Epithelial cell of proximal tubule (primary cell): ENCODE measurements at regions not wholly inside any gene's neighbourhood (a gene's known extent, or its start where the extent isn't known, plus 50 kb on each side); places are given as distances from the start of the nearest gene placed in this dataset.

Experiments
- DNase-seq: peaks from one replicate; pipeline ENCODE4 v3.0.0-alpha.2; 2011; ENCODE audit warnings: low read depth
- H3K4me3 ChIP-seq: 2 replicates; pipeline ENCODE4 v1.5.1; 2011; ENCODE audit warnings: low read depth, mild to moderate bottlenecking, low read length
- CTCF ChIP-seq: conservative IDR thresholded peaks from 2 replicates; pipeline ENCODE4 v1.5.1; 2012; ENCODE audit warnings: low read depth, mild to moderate bottlenecking, low read length

- no peak overlapping the region for H3K4me3 ChIP-seq
- TF ChIP-seq CTCF, result no peak
- DNase-seq, result no peak
Observed at GRCh38 chr5:133848341-133848811, 120.0 kb downstream of the C5orf15 start.

GRCh38 chr5:133847886-133848285 lies 120.5 kb downstream of the C5orf15 start:
- DNase-seq, result no peak
- H3K4me3 ChIP-seq, result no peak overlapping the region
- no peak for TF ChIP-seq CTCF

- no peak for TF ChIP-seq CTCF
- DNase-seq, result no peak
- no peak overlapping the region for H3K4me3 ChIP-seq
Observed at GRCh38 chr5:133847301-133847700, 121.1 kb downstream of the C5orf15 start.

- H3K4me3 ChIP-seq, result no peak overlapping the region
- DNase-seq, result no peak
- no peak for TF ChIP-seq CTCF
Observed at GRCh38 chr5:133846478-133847226, 121.8 kb downstream of the C5orf15 start.

GRCh38 chr5:133845271-133845670 lies 123.2 kb downstream of the C5orf15 start:
- DNase-seq, result no peak
- no peak for TF ChIP-seq CTCF
- H3K4me3 ChIP-seq, result no peak overlapping the region

GRCh38 chr5:133844836-133845235 lies 123.6 kb downstream of the C5orf15 start:
- no peak overlapping the region for H3K4me3 ChIP-seq
- no peak for DNase-seq
- TF ChIP-seq CTCF, result no peak

- H3K4me3 ChIP-seq, result no peak overlapping the region
- no peak for DNase-seq
- no peak for TF ChIP-seq CTCF
Observed at GRCh38 chr5:133843911-133844310, 124.5 kb downstream of the C5orf15 start.
